Muscle of arm (tissue), 1 donor: ENCODE measurements at regions not wholly inside any gene's neighbourhood (a gene's known extent, or its start where the extent isn't known, plus 50 kb on each side); places are given as distances from the start of the nearest gene placed in this dataset.

Source experiments
- DNase-seq: peaks from one replicate; pipeline ENCODE4 v3.0.0-alpha.2; 2013

GRCh38 chr15:46413799-46414198 lies 779.0 kb downstream of the SQOR start:
- DNase-seq: no peak

- DNase-seq: no peak
Measured at GRCh38 chr15:46416544-46416943, 781.7 kb downstream of the SQOR start.

DNA sequence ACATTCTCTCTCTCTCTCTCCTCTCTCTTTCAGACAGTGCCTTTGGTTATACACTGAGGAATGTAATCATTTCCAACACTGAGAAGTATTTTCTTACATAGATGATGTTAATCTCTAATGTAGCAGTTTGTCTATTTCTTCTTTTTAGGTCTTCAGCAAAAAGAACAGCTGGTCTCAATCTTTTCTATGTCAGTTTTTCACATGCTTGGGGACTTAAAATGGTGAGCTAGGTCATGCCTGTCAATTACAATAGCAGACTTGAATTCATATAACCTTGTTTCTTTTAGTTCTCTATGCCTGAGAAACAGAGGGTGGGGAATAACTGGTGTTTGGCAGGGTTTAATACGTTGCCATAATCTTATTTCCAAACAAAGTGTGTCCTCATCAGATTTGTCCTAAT lies 786.2 kb downstream of the SQOR start:
- DNase-seq: no peak

GRCh38 chr15:46441294-46442062 lies 806.6 kb downstream of the SQOR start:
- DNase-seq: no peak

DNA sequence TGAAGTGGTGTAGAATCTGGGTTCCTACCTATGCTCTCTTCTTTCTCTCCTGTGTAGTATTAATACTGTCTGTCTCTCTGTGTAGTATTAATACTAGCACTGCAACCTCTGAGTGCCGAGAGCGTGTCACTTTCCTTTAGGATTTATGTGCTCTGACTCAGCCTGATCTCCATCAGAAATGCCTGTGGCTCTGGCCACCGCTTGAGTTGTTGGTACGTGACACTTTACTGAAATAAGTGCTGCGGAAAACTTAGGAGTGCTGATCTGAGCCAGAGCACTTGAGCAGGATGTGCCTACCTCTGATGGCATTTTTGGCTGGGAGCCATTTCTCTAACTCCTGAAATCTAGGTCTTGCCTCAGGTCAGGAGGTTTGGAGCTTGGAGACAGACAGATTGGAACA lies 807.4 kb downstream of the SQOR start:
- DNase-seq: no peak

DNA sequence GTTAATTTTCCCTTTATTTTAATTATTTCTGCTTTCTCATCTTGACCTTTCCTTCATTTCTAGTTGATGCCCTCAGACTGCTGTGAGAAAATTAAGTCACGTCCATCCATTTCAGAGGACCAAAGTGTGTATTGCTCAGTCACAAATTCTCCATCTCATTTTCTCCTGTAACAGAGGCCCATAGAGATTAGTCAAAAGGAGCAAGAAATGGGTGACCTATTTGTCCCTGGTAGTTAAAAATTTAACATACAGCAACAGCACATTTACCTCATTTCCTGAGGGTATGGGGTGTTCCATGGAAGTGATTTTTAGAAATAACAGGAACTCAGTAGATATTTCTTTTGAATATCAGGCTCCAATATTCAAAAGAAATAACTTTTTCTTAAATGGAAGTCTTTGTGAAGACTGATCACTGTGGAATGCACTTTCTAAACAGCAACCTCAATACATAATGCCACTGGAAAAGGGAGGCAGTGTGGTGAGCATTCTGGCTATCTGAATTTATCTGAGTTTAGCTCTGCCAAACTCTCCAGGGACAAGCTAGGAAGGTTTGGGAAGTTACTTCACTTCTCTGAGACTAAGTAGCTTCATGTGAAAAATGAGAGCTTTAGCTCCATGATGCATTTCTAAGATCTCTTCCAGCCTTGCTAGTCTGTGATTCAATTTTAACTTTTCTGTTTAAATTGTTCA lies 808.2 kb downstream of the SQOR start:
- no peak for DNase-seq

DNA sequence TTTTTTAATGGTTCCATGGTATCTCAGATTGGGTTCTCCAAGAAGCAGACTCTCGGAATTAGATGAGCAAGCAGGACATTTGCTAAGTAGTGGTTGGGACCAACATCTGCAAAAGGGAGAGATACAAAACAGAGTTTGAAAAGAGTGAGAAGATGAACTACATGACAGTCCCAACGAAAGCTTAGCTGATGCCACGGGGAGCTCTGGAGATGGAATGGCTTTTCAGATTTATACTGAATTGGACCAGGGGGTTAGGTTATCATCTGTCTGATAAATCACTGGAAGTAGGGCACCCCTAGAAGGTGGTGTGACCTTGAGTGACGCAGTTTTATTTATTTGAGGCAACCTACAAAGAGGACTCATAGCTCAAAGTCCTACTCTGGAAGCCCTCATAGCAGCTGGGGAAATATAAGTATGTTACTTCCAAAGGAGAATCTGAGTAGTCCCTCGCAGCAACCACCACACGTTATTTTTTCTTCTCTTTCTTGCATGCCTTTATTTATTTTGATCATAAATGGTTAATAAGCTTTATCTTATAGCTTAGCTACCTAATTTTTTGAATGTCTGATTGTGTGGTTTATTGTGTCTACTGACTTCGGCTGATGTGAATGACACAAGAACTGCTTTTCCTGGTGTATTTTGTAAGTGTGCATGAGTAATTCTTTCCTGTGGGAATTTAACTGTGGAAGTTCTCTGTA lies 815.4 kb downstream of the SQOR start:
- DNase-seq: no peak

- no peak for DNase-seq
Measured at GRCh38 chr15:46450810-46451182, 816.0 kb downstream of the SQOR start.

DNA sequence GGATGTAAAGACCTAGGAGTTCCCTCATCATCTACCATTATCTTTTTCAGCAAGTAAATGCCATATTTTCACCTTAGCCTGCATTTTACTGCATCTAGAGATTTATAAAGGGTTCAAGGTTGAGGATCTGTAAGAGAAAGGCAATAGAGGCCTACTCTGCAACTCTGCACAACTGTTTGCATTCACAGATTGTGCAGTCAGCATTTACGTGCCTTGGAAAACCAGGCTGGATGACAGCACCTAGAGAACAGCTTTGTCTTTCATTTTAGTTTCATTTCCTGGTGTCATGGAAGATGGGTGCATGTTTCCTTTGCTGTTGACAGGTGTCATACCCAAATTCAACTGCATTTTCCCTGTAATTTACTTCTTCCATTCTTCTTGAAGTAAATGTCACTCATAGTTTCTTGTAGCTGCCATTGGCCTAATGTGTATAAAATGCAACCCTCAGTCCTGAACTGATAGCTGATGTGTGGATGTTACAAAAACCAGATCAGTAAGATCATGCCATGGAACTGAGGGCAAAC lies 817.5 kb downstream of the SQOR start:
- DNase-seq: no peak

GRCh38 chr15:46456456-46456855 lies 821.6 kb downstream of the SQOR start:
- DNase-seq: no peak

DNA sequence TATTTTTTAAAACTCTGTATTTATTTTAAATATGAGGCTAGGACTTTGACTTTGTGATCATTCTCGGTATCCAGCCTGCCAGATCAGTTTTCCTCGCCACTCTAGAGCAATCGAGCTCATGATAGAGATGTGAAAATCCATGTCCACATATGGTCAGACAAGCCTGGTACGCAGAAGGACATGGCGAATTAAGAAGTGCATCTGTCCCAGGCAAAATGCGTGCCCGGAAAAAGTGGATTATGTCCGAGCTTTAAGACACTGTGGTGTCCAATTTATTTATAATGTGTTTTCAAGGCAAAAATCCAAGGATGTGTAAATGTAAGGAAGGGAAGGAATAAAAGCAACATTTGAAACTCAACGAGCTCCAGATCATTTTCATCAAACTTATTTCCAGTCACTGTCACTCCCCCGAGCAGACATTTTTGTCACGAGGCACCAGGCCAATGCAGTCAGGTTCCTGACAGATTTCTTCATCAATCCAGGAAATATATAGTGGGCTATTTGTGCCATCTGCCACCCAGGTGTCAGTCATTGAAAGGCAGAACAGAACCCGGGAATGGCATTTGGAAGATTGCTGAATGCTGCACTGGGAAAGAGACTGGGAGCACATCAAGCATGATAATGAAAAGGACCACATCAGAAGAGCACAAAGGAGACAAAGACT lies 825.7 kb downstream of the SQOR start:
- no peak for DNase-seq

DNA sequence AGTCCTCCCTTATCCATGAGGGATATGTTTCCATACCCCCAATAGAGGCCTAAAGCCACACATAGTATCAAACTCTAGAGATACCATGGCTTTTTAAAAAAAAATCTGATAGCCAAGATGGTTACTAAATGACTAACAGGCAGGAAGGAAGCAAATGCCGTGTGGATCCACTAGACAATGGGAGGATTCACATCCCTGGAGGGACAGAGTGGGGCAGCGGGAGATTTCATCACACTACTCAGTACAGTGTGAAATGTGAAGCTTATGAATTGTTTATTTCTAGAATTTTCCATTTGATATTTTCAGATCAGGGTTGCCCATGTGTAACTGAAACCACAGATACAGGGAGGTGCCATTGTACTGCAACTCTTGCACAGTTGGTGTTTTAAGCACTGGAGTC lies 826.6 kb downstream of the SQOR start:
- no peak for DNase-seq

DNA sequence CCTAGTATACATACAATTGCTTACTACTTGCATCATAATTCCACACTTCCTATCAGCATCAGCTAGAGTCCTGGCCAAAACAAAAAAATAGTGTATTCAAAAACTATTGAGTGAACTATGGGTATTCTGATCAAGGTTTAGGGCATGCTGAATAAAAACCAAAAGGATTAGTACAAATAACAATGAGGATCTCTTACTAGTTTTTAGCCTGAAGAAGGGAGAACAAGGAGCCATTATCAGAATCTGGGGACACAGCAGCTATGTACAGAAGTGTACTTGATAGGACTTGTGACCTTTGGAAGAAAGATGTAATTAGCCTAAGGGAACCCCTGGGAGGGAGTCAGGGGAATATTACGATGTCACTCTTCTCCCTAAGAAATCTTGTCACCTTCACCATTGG lies 832.2 kb downstream of the SQOR start:
- no peak for DNase-seq

GRCh38 chr15:46471096-46471495 lies 836.3 kb downstream of the SQOR start:
- DNase-seq: no peak

DNA sequence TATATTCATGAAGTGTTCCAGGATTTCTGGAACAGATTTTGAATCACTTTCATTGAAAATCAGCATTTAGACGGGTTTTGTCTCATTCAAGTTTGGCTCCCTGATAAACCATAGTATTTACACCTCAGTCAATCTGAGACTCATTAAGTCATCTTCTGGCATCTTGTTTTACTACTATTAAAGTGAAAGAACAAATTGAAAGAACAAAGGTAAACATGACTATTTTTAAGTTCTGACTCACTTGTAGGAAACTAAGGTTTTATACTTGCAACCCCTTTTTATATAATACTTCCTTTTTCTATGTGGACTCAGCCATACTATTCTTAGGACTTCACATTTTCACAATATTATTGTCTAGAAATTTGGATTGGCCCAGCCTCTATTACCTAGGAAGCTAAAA lies 854.4 kb downstream of the SQOR start:
- DNase-seq: no peak

- peak; percentile 20 for DNase-seq
Measured at GRCh38 chr15:46496491-46497115, 861.8 kb downstream of the SQOR start.

GRCh38 chr15:46502667-46503066 lies 867.8 kb downstream of the SQOR start:
- no peak for DNase-seq

- no peak for DNase-seq
Measured at GRCh38 chr15:46518381-46518780, 883.6 kb downstream of the SQOR start.

DNA sequence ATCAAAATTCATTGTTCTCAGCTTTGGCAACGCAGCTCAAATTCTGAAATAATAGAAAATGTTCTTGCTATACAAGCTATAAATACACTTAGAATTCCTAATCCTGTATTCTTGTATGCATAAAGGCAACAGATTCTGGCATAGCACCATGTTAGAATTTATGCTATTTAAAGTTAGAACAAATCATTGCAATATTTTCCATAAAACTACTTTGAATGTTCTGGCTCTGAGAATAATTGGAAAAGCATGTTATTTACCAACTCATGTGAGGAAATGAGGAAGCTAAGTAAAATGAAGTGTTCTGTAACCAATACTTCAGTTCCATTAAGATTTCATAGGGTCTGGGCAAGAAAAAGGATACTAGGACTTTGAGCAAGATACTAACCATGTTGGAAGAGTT lies 888.9 kb downstream of the SQOR start:
- peak; percentile 15 for DNase-seq

- DNase-seq: no peak
Measured at GRCh38 chr15:46525984-46526725, 891.3 kb downstream of the SQOR start.

DNA sequence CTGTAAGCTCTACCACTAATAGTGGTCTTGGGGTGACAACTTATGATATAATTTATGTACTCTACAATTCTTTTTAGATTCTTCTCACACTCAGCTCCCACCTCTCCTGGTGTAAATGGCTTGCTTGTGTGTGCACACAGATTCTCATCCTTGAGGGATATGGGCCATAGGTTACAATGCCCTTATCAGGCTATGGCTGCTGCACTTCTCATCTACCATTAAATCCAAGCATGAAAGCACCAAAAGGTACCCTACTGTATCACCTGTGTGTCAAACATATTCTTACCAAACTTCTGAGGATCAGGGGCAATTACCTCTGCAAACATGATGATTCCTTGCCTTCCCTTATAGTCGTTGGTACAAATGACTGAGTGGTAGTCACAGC lies 891.9 kb downstream of the SQOR start:
- no peak for DNase-seq
